ENCODE measurements at regions not wholly inside any gene's neighbourhood (a gene's known extent, or its start where the extent isn't known, plus 50 kb on each side); places are given as distances from the start of the nearest gene placed in this dataset.

DNA sequence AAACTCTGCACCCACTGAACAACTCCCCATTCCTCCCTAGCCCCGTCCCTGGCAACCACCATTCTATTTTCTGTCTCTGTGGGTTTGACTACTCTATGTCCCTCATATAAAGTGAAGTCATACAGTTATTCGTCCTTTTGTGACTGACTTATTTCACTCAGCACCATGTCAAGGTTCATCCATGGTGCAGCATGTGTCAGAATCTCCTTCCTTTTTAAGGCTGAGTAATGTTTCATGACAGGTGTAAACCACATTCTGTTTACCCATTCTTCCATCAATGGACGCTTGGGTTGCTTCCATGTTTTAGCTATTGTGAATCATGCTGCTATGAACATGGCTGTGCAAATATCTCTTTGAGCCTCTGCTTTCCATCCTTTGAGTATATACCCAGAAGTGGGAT is 192.3 kb upstream of the NSMCE3 start:
- H3K36me3 ChIP-seq (ENCODE audit: control insufficient read depth in 2 of 4, insufficient read depth in 4 of 4, low read length in 3 of 4), result no peaks in the 10 kb centered on the region
- no peak overlapping the region for H2AFZ ChIP-seq (ENCODE audit: low read length)
- FAIRE-seq, result no peak

More for the DNA sequence above, 192.3 kb upstream of the NSMCE3 start:
- Histone ChIP-seq H4K91ac (replicated peaks; ENCODE audit: insufficient read length, low read length) (no peak overlapping the region), H3K79me1 (ENCODE audit: low read depth, low read length) (no peaks in the 10 kb centered on the region), H3K56ac (replicated peaks; ENCODE audit: insufficient read length, low read depth, low read length) (no peak overlapping the region), H3K4me1 (replicated peaks in 1 of 4; ENCODE audit: control insufficient read depth in 3 of 4, insufficient read depth in 4 of 4, low read length in 3 of 4) (no peaks in the 10 kb centered on the region), H2BK5ac (ENCODE audit: low read depth, low read length) (no peak overlapping the region; the same call in 1 of the 2 replicates), H3K14ac (ENCODE audit: insufficient read length) (no peak overlapping the region), H4K8ac (ENCODE audit: extremely low read depth, insufficient read depth, low read length) (no peak overlapping the region), H2BK15ac (ENCODE audit: low read length) (no peak overlapping the region), H2BK12ac (ENCODE audit: low read depth, low read length) (no peak overlapping the region), H3K18ac (ENCODE audit: extremely low read depth, low read length) (no peak overlapping the region), H3K79me2 (ENCODE audit: control insufficient read depth in 1 of 2, insufficient read depth in 2 of 2, low read length in 2 of 2) (no peaks in the 10 kb centered on the region), H2BK20ac (ENCODE audit: low read length) (no peak overlapping the region), H3K9ac (replicated peaks in 1 of 4; ENCODE audit: extremely low read depth in 1 of 4, low read depth in 3 of 4, low read length in 3 of 4) (no peak overlapping the region), H3K9me3 (ENCODE audit: insufficient read depth in 2 of 2, low read depth in 1 of 2, low read length in 1 of 2) (no peaks in the 10 kb centered on the region), H3K27me3 (replicated peaks in 1 of 4; ENCODE audit: control insufficient read depth in 3 of 4, extremely low read depth in 1 of 4, insufficient read depth in 3 of 4, low read length in 3 of 4) (no peaks in the 10 kb centered on the region), H2BK120ac (replicated peaks; ENCODE audit: low read depth, low read length) (no peak overlapping the region), H3K23ac (ENCODE audit: insufficient read length) (no peak overlapping the region), H4K20me1 (replicated peaks in 1 of 2; ENCODE audit: control insufficient read depth in 1 of 2, insufficient read depth in 2 of 2, low read length in 2 of 2) (no peaks in the 10 kb centered on the region), H3K23me2 (ENCODE audit: low read depth, low read length) (no peaks in the 10 kb centered on the region), H3K4me3 (ENCODE audit: extremely low read depth in 1 of 4, insufficient read depth in 2 of 4, low read depth in 3 of 4, low read length in 4 of 4) (no peak overlapping the region), H3K4ac (replicated peaks; ENCODE audit: insufficient read length, low read depth, low read length) (no peak overlapping the region), H3K27ac (ENCODE audit: low read depth, low read length) (no peak overlapping the region), H4K5ac (ENCODE audit: insufficient read length, low read depth, low read length) (no peak overlapping the region), H2AK5ac (ENCODE audit: low read depth, low read length) (no peak overlapping the region), H3K4me2 (ENCODE audit: insufficient read depth in 1 of 2, low read depth in 2 of 2, low read length in 2 of 2) (no peak overlapping the region)
- WGBS, 2 experiments (ENCODE audit: extremely low coverage in 1 of 2, insufficient coverage in 1 of 2, insufficient read length in 1 of 2, insufficient replicate concordance in 2 of 2, low coverage in 1 of 2, low lambda C conversion rate in 2 of 2, missing lambda C conversion rate in 1 of 2), result 60% methylated on average over 3 of the region's 3 CpGs; no CpG with 5 or more reads in 1 of the 2 experiments
- ChIA-PET CTCF (ENCODE audit: partially characterized antibody) (no interaction called here), POLR2A (ENCODE audit: partially characterized antibody) (no interaction called here)
- TF ChIP-seq EP300 (IDR thresholded peaks at IDR 0.05; ENCODE audit: borderline replicate concordance in 1 of 2, low read depth in 2 of 2, low read length in 2 of 2), result no peak
- TF ChIP-seq EZH2 (IDR thresholded peaks at IDR 0.05; ENCODE audit: low read depth, low read length, severe bottlenecking), result no peak
- TF ChIP-seq, protein P1, sequence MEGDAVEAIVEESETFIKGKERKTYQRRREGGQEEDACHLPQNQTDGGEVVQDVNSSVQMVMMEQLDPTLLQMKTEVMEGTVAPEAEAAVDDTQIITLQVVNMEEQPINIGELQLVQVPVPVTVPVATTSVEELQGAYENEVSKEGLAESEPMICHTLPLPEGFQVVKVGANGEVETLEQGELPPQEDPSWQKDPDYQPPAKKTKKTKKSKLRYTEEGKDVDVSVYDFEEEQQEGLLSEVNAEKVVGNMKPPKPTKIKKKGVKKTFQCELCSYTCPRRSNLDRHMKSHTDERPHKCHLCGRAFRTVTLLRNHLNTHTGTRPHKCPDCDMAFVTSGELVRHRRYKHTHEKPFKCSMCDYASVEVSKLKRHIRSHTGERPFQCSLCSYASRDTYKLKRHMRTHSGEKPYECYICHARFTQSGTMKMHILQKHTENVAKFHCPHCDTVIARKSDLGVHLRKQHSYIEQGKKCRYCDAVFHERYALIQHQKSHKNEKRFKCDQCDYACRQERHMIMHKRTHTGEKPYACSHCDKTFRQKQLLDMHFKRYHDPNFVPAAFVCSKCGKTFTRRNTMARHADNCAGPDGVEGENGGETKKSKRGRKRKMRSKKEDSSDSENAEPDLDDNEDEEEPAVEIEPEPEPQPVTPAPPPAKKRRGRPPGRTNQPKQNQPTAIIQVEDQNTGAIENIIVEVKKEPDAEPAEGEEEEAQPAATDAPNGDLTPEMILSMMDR (IDR thresholded peaks at IDR 0.05; ENCODE audit: control extremely low read depth in 1 of 3, insufficient read depth in 1 of 3, low read depth in 1 of 3, low read length in 3 of 3), result no peak
- no peak for TF ChIP-seq RAD21 (IDR thresholded peaks at IDR 0.05 in 1 of 2, conservative IDR thresholded peaks at IDR 0.05 in 1 of 2; ENCODE audit: low read depth in 2 of 2, low read length in 2 of 2)
- no peak for TF ChIP-seq ZNF274 (IDR thresholded peaks at IDR 0.05; ENCODE audit: borderline replicate concordance, extremely low read depth, low read length)
- no peak for TF ChIP-seq CEBPB (IDR thresholded peaks at IDR 0.05; ENCODE audit: low read depth, low read length)
- TF ChIP-seq SP1 (IDR thresholded peaks at IDR 0.05; ENCODE audit: low read depth, low read length), result no peak
- TF ChIP-seq KDM4A (IDR thresholded peaks at IDR 0.05; ENCODE audit: low read depth, low read length, severe bottlenecking), result no peak
- no peak for TF ChIP-seq SP4 (IDR thresholded peaks at IDR 0.05; ENCODE audit: low read length)
- TF ChIP-seq SAP30 (IDR thresholded peaks at IDR 0.05; ENCODE audit: insufficient read depth, insufficient replicate concordance, low read length), result no peak
- no peak for TF ChIP-seq POLR2AphosphoS5 (IDR thresholded peaks at IDR 0.05; ENCODE audit: low read depth, low read length)
- TF ChIP-seq HDAC6 (IDR thresholded peaks at IDR 0.05; ENCODE audit: low read depth, low read length), result no peak
- no peak for DNase-seq (ENCODE audit: low read depth in 1 of 2, low spot score in 2 of 2)

All from H1 (cell line).